ENCODE measurements at regions not wholly inside any gene's neighbourhood (a gene's known extent, or its start where the extent isn't known, plus 50 kb on each side); places are given as distances from the start of the nearest gene placed in this dataset.

DNA sequence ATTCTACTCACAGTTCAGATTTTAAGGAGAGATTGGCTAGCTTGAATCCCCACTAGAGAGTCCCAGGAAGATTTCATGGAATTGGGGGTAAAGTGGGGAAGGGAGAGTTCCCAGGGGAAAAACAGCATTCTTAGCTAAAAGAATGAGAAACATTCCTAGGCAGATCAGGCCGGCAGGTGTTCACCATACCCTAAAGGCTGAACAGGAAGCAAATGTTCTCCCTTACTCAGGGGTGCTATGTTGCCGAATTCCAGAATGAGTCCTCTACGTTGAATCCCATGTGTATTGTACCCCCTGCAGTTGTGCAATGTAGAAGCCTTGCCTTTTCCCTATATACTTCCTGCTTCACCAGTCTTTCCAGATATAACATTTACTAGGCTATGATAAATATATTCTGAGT, 135.2 kb upstream of the NCAM1 start:
- TF ChIP-seq, protein P1, sequence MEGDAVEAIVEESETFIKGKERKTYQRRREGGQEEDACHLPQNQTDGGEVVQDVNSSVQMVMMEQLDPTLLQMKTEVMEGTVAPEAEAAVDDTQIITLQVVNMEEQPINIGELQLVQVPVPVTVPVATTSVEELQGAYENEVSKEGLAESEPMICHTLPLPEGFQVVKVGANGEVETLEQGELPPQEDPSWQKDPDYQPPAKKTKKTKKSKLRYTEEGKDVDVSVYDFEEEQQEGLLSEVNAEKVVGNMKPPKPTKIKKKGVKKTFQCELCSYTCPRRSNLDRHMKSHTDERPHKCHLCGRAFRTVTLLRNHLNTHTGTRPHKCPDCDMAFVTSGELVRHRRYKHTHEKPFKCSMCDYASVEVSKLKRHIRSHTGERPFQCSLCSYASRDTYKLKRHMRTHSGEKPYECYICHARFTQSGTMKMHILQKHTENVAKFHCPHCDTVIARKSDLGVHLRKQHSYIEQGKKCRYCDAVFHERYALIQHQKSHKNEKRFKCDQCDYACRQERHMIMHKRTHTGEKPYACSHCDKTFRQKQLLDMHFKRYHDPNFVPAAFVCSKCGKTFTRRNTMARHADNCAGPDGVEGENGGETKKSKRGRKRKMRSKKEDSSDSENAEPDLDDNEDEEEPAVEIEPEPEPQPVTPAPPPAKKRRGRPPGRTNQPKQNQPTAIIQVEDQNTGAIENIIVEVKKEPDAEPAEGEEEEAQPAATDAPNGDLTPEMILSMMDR (IDR thresholded peaks at IDR 0.05): no peak
- no peak for TF ChIP-seq POLR2A (IDR thresholded peaks at IDR 0.05)
- no peak for TF ChIP-seq POLR2AphosphoS5 (IDR thresholded peaks at IDR 0.05)
- TF ChIP-seq EP300 (IDR thresholded peaks at IDR 0.05): no peak
